ENCODE measurements at regions not wholly inside any gene's neighbourhood (a gene's known extent, or its start where the extent isn't known, plus 50 kb on each side); places are given as distances from the start of the nearest gene placed in this dataset.

- no peak for DNase-seq (ENCODE audit: low read depth)
Observed at GRCh38 chr12:22796941-22797630, 172.1 kb downstream of the ETNK1 start.

GRCh38 chr12:22797701-22798100 is 172.7 kb downstream of the ETNK1 start:
- no peak overlapping the region for H3K4me3 ChIP-seq (ENCODE audit: low read depth, low read length)
- no peak for TF ChIP-seq CTCF (conservative IDR thresholded peaks at IDR 0.05; ENCODE audit: low read depth, low read length)
- no peak for DNase-seq (ENCODE audit: low read depth)

More at GRCh38 chr12:22796941-22797630, 172.1 kb downstream of the ETNK1 start:
- no peak overlapping the region for H3K4me3 ChIP-seq (ENCODE audit: low read depth, low read length)
- TF ChIP-seq CTCF (conservative IDR thresholded peaks at IDR 0.05; ENCODE audit: low read depth, low read length), result no peak

GRCh38 chr12:22798116-22798515 is 173.1 kb downstream of the ETNK1 start:
- H3K4me3 ChIP-seq (ENCODE audit: low read depth, low read length), result no peak overlapping the region
- DNase-seq (ENCODE audit: low read depth), result no peak
- no peak for TF ChIP-seq CTCF (conservative IDR thresholded peaks at IDR 0.05; ENCODE audit: low read depth, low read length)

- no peak for TF ChIP-seq CTCF (conservative IDR thresholded peaks at IDR 0.05; ENCODE audit: low read depth, low read length)
- no peak overlapping the region for H3K4me3 ChIP-seq (ENCODE audit: low read depth, low read length)
- DNase-seq (ENCODE audit: low read depth), result no peak
Observed at GRCh38 chr12:22799503-22799902, 174.5 kb downstream of the ETNK1 start.

GRCh38 chr12:22800332-22800731 is 175.4 kb downstream of the ETNK1 start:
- DNase-seq (ENCODE audit: low read depth), result no peak
- H3K4me3 ChIP-seq (ENCODE audit: low read depth, low read length), result no peak overlapping the region
- TF ChIP-seq CTCF (conservative IDR thresholded peaks at IDR 0.05; ENCODE audit: low read depth, low read length), result no peak

GRCh38 chr12:22802883-22803630 is 178.1 kb downstream of the ETNK1 start:
- no peak overlapping the region for H3K4me3 ChIP-seq (ENCODE audit: low read depth, low read length)
- TF ChIP-seq CTCF (conservative IDR thresholded peaks at IDR 0.05; ENCODE audit: low read depth, low read length), result no peak
- DNase-seq (ENCODE audit: low read depth), result peak; percentile 36
